IgD-negative memory B cell (primary cell): ENCODE measurements at regions not wholly inside any gene's neighbourhood (a gene's known extent, or its start where the extent isn't known, plus 50 kb on each side); places are given as distances from the start of the nearest gene placed in this dataset.
A peak's percentile ranks its signal among the peaks of the same experiment; 100 is the strongest.
"Not testable (repeated sequence)": the region's sequence is repeated elsewhere in the genome, so short reads cannot be mapped to it uniquely, and the experiment has no call there.

ENCODE experiments used
- H3K27ac Mint-ChIP-seq, 3 donors: one replicate each; pipeline ENCODE4 v1.8.0; 2020 to 2022; ENCODE audit warnings: mild to moderate bottlenecking in 3 of 3, mixed read lengths in 3 of 3, moderate library complexity in 1 of 3
- H3K27me3 Mint-ChIP-seq: one replicate; pipeline ENCODE4 v1.8.0; 2021; ENCODE audit warnings: mixed read lengths
- H3K36me3 Mint-ChIP-seq: one replicate; pipeline ENCODE4 v1.8.0; 2020; ENCODE audit warnings: mild to moderate bottlenecking, mixed read lengths
- H3K4me1 Mint-ChIP-seq, 3 donors: one replicate each; pipeline ENCODE4 v1.8.0; 2020 to 2022; ENCODE audit warnings: mixed read lengths in 3 of 3, mild to moderate bottlenecking in 1 of 3
- H3K4me3 Mint-ChIP-seq, 4 donors: one replicate each; pipeline ENCODE4 v1.8.0; 2020 to 2022; ENCODE audit warnings: mild to moderate bottlenecking in 4 of 4, mixed read lengths in 4 of 4, moderate library complexity in 3 of 4
- H3K9me3 Mint-ChIP-seq, 3 donors: one replicate each; pipeline ENCODE4 v1.8.0; 2020 to 2021; ENCODE audit warnings: mixed read lengths in 3 of 3, mild to moderate bottlenecking in 1 of 3

DNA sequence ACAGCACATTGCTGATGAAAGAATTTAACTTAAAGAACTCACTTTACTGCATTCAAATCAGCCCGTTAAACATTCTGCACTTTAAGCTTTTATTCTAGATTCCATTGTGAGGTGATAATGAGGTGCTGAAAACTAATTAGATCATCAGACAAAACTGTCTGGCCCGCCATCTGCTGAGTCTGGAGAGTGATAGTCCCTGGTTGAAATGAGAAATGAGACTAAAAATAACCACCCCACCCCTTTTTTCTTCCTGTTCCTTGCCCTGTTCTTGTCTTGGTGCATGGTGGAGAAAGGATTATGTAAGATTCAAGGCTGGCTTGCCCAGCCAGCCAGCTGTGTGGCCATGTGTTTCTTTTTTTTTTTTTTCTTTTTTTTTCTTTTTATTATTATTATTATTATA, 277.0 kb upstream of the COBL start:
- H3K27me3 Mint-ChIP-seq, result no peaks in the 10 kb centered on the region
- no peaks in the 10 kb centered on the region for H3K4me1 Mint-ChIP-seq
- H3K36me3 Mint-ChIP-seq, result no peaks in the 10 kb centered on the region
- H3K9me3 Mint-ChIP-seq, result peaks cover under 1 to 9% (median 5%) of the 10 kb centered on the region in 3 donors
- no peak overlapping the region for H3K4me3 Mint-ChIP-seq
- H3K27ac Mint-ChIP-seq, result no peak overlapping the region

DNA sequence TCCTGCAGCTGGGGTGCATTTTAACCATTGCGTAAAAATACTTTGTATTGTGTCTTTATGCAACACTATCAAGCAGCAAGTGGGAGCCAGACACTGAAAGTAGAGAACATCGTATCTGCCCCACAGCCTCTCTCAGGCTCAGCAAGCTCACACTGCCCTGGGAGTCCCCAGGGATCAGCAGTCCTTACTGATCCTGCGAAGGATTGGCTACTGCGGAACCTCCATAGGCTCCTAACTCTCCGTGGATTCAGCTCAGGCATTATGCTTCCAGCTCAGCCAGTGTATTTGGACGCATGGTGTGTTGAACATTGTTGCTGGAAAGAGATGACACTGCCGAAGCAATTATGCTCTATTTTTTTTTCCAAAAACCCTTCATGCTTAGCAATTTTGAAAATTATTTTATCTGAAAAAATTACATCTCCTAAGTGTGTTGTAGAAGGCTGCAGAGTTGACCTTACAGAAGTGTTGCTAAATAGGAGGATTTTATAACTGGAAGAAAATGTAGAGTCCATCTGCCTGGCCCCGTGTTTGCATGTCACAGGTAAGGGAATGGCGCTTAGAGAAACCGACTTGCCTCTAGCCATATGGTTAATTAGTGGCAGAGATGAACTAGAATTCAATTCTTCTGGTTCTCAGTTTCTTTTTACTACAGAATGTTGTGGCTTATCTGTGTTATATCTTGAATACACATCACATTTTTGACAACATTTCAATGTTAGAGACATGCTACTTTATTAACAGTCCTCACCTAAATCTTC, 276.4 kb upstream of the COBL start:
- Mint-ChIP-seq H3K27me3 (no peaks in the 10 kb centered on the region), H3K9me3 (peaks cover 5 to 9% (median 6%) of the 10 kb centered on the region in 3 donors), H3K27ac (no peak overlapping the region), H3K4me1 (no peaks in the 10 kb centered on the region), H3K4me3 (no peak overlapping the region), H3K36me3 (no peaks in the 10 kb centered on the region)

GRCh38 chr7:51591223-51591622, 274.6 kb upstream of the COBL start:
- Mint-ChIP-seq H3K27me3 (no peaks in the 10 kb centered on the region), H3K4me1 (no peaks in the 10 kb centered on the region), H3K4me3 (no peak overlapping the region), H3K36me3 (no peaks in the 10 kb centered on the region), H3K9me3 (peaks cover 0 to 6% (median 3%) of the 10 kb centered on the region in 3 donors), H3K27ac (no peak overlapping the region)

DNA sequence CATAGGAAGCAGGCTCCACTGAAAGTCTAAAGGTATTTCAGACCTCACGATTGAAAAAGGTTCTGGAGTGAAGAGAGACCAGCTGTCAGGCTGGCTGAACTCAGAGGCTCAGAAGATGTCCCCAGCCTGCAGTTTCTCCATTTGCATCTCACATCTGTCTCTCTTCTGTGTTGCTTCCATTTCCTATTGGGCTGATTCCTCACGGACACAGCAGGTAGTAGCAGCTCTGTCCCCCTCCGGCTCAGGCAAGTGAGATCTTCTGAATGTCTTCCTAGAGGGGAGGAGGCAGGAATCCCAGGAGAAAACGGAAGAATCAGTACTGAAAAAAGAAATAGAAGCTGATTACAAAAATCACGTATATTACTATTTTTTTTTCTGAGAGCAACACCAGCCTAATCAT, 274.1 kb upstream of the COBL start:
- peaks cover 0 to 8% (median 3%) of the 10 kb centered on the region in 3 donors for H3K9me3 Mint-ChIP-seq
- no peaks in the 10 kb centered on the region for H3K27me3 Mint-ChIP-seq
- no peaks in the 10 kb centered on the region for H3K4me1 Mint-ChIP-seq
- no peak overlapping the region for H3K4me3 Mint-ChIP-seq
- H3K27ac Mint-ChIP-seq, result no peak overlapping the region
- H3K36me3 Mint-ChIP-seq, result no peaks in the 10 kb centered on the region

- H3K4me3 Mint-ChIP-seq, result no peak overlapping the region
- no peaks in the 10 kb centered on the region for H3K4me1 Mint-ChIP-seq
- H3K27me3 Mint-ChIP-seq, result no peaks in the 10 kb centered on the region
- no peaks in the 10 kb centered on the region for H3K36me3 Mint-ChIP-seq
- H3K27ac Mint-ChIP-seq, result no peak overlapping the region
- peaks cover 0 to 8% (median 3%) of the 10 kb centered on the region in 3 donors for H3K9me3 Mint-ChIP-seq
These were observed 272.5 kb upstream of the COBL start for GRCh38 chr7:51589111-51589510.

- peaks cover 0 to 10% (median 0%) of the 10 kb centered on the region in 3 donors for H3K9me3 Mint-ChIP-seq
- H3K4me1 Mint-ChIP-seq, result no peaks in the 10 kb centered on the region
- H3K36me3 Mint-ChIP-seq, result no peaks in the 10 kb centered on the region
- no peaks in the 10 kb centered on the region for H3K27me3 Mint-ChIP-seq
- no peak overlapping the region for H3K27ac Mint-ChIP-seq
- H3K4me3 Mint-ChIP-seq, result no peak overlapping the region
These were observed 271.0 kb upstream of the COBL start for GRCh38 chr7:51587604-51588003.

DNA sequence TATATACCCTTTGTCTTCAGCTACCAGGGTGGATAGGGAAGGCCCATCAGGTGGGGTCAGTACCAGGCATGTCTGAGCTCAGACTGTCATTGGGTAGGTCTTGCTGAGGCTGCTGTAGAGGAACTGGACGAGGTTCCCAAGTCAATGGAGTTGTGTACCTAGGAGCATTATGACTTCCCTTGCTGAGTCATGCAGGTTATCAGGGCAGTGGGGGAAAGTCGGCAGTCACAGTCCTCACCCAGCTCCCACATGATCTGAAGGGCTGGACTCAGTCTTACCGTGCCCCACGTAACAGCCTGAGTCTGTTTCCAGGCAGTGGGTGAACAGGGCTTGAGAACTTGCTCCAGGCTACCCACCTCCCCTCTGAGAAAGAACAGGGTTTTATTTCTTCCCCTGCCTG, 260.8 kb upstream of the COBL start:
- peaks cover 2% of the 10 kb centered on the region for H3K36me3 Mint-ChIP-seq
- H3K27me3 Mint-ChIP-seq, result no peaks in the 10 kb centered on the region
- H3K4me1 Mint-ChIP-seq, result no peaks in the 10 kb centered on the region
- H3K4me3 Mint-ChIP-seq, result no peak overlapping the region
- H3K27ac Mint-ChIP-seq, result no peak overlapping the region
- H3K9me3 Mint-ChIP-seq, result peaks cover 4 to 18% (median 10%) of the 10 kb centered on the region in 3 donors

DNA sequence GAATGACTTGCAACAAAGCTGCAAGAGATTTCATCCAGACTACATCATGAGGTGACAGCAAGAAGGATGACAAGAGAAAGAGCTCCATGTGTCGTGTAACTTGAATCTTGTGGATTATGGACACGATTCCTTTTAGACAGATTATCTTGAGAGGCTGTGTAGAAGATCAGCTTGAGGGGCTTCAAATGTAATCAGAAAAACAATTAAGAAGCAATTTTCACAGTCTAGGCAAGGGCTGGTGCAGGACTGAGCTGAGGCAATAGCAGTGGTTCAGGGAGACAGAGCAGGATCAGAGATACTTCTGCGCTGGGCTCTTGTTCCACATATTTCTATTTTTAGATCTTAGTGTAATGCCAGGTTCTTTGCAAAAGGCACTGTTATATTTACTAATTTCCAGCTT, 253.0 kb upstream of the COBL start:
- Mint-ChIP-seq H3K27me3 (no peaks in the 10 kb centered on the region), H3K27ac (no peak overlapping the region), H3K4me1 (no peaks in the 10 kb centered on the region), H3K36me3 (no peaks in the 10 kb centered on the region), H3K9me3 (peaks cover 7 to 12% (median 7%) of the 10 kb centered on the region in 3 donors), H3K4me3 (no peak overlapping the region)

DNA sequence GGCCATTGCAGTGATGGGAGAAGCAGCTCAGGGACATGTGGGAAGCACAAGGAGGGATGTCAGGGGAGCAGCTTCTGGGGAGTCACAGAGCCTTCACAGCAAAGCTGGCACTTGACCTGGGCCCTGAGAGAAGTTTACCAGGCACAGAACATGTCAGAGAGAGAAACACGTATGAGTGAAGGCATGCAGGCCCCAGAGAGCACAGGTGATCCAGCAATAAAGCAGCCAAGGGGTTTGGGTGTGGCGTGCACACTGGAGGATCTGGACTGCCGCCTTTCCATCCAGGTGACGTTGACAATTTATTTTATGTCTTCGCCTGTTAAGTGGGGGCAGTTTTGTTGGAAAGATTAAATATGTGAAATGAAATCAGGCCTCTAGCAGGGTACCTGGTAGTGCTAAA, 252.6 kb upstream of the COBL start:
- no peaks in the 10 kb centered on the region for H3K27me3 Mint-ChIP-seq
- H3K4me1 Mint-ChIP-seq, result no peaks in the 10 kb centered on the region
- no peaks in the 10 kb centered on the region for H3K36me3 Mint-ChIP-seq
- H3K4me3 Mint-ChIP-seq, result no peak overlapping the region
- no peak overlapping the region for H3K27ac Mint-ChIP-seq
- peaks cover 5 to 12% (median 7%) of the 10 kb centered on the region in 3 donors for H3K9me3 Mint-ChIP-seq

- no peak overlapping the region for H3K27ac Mint-ChIP-seq
These were observed 234.5 kb upstream of the COBL start for GRCh38 chr7:51551070-51551469.

DNA sequence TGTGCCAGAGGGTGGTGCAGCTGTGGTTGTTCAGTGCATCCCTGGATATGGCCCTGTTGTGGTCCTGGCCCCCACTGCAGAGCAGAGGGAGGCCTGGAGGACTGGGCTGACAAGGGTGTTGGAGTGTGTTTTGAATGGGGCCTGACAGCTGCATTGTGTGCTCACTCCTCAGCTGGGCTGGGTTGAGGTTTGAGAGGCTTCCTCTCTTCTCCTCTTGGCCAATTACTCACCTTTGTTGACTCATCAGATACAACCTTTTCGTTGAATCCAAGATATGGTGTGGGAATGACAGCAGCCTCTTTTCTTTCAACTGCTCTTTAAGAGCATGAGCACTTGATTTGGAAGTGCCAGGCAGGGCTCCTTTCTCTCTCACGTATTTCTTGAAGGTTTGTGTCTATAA, 228.5 kb upstream of the COBL start:
- Mint-ChIP-seq H3K9me3 (peaks cover 2 to 15% (median 8%) of the 10 kb centered on the region in 3 donors), H3K27ac (no peak overlapping the region), H3K36me3 (no peaks in the 10 kb centered on the region), H3K4me3 (no peak overlapping the region), H3K27me3 (no peaks in the 10 kb centered on the region), H3K4me1 (no peaks in the 10 kb centered on the region)

More at GRCh38 chr7:51551070-51551469, 234.5 kb upstream of the COBL start:
- Mint-ChIP-seq H3K36me3 (no peaks in the 10 kb centered on the region), H3K4me3 (no peak overlapping the region), H3K27me3 (no peaks in the 10 kb centered on the region), H3K9me3 (peaks cover 4 to 10% (median 5%) of the 10 kb centered on the region in 3 donors), H3K4me1 (no peaks in the 10 kb centered on the region)

DNA sequence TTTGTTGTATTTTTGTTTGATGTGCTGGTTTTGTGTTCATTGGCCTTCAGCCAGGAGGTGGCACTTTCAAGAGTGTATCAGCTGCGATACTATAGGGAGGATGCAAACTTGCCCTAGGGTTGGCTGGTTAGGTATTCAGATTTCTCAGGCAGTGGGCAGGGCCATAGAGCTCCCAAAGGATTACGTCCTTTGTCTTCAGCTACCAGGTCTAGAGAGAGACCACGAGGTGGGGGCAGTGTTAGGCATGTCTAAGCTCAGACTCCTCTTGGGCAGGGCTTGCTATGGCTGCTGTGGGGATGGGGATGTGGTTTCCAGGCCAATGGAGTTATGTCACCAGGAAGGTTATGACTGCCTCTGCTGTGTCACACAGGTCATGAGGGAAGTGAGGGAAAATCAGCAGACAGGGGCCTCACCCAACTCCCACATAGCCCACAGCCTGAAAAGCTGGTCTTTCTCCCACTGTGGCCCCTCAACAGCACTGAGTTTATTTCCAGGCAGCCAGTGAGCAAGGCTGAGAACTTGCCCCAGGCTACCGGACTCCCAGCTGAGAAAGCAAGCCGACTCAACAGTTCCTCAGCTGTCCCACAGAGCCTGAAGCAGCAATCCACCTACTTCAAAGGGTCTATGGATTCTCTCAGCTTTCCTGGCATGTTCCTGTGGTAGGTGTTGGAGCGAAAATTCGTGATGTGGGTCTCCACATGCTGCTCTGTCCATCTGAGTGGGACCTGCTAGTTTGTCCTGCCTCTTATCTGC, 227.4 kb upstream of the COBL start:
- peaks cover 2 to 13% (median 6%) of the 10 kb centered on the region in 3 donors for H3K9me3 Mint-ChIP-seq
- no peaks in the 10 kb centered on the region for H3K27me3 Mint-ChIP-seq
- H3K4me3 Mint-ChIP-seq, result no peak overlapping the region
- H3K27ac Mint-ChIP-seq, result peak overlapping the region in 1 of 3 donors; percentile 0
- no peaks in the 10 kb centered on the region for H3K36me3 Mint-ChIP-seq
- H3K4me1 Mint-ChIP-seq, result no peaks in the 10 kb centered on the region

GRCh38 chr7:51540906-51541305, 224.3 kb upstream of the COBL start:
- H3K4me3 Mint-ChIP-seq, H3K4me1 Mint-ChIP-seq, H3K36me3 Mint-ChIP-seq, H3K27ac Mint-ChIP-seq, H3K27me3 Mint-ChIP-seq: not testable (repeated sequence)
- peaks cover 5 to 15% (median 11%) of the 10 kb centered on the region in 3 donors for H3K9me3 Mint-ChIP-seq

DNA sequence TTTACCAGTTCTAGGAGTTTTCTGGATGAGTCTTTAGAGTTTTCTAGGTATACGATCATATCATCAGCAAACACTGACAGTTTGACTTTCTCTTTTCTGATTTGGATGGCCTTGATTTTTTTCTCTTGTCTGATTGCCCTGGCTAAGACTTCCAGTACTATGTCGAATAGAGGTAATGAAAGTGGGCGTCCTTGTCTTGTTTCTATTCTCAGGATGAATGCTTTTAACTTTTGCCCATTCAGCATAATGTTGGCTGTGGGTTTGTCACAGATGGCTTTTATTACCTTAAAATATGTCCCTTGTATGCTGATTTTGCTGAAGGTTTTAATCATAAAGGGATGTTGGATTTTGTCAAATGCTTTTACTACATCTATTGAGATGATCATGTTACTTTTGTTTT, 223.2 kb upstream of the COBL start:
- H3K4me1 Mint-ChIP-seq, result no peaks in the 10 kb centered on the region
- H3K4me3 Mint-ChIP-seq, result no peak overlapping the region
- H3K27me3 Mint-ChIP-seq, result no peaks in the 10 kb centered on the region
- H3K27ac Mint-ChIP-seq, result no peak overlapping the region
- H3K9me3 Mint-ChIP-seq, result peaks cover 11 to 16% (median 11%) of the 10 kb centered on the region in 3 donors
- no peaks in the 10 kb centered on the region for H3K36me3 Mint-ChIP-seq

- Mint-ChIP-seq H3K4me3 (no peak overlapping the region), H3K4me1 (no peaks in the 10 kb centered on the region), H3K27ac (no peak overlapping the region), H3K36me3 (peaks cover 2% of the 10 kb centered on the region), H3K27me3 (no peaks in the 10 kb centered on the region), H3K9me3 (peaks cover 0 to 7% (median 6%) of the 10 kb centered on the region in 3 donors)
These were observed 211.6 kb upstream of the COBL start for GRCh38 chr7:51528172-51528571.
